CD14-positive monocyte (primary cell): ENCODE measurements at regions not wholly inside any gene's neighbourhood (a gene's known extent, or its start where the extent isn't known, plus 50 kb on each side); places are given as distances from the start of the nearest gene placed in this dataset.
"Not testable (repeated sequence)": the region's sequence is repeated elsewhere in the genome, so short reads cannot be mapped to it uniquely, and the experiment has no call there.

Experiments
- DNase-seq, 3 donors: peaks; one replicate each; pipeline ENCODE4 v3.0.0-alpha.2; 2011 to 2022
- H2AFZ ChIP-seq: 2 replicates; pipeline ENCODE4 v1.6.0; 2012; ENCODE audit warnings: mild to moderate bottlenecking, low read depth, low read length, inconsistent platforms; ENCODE audit not compliant: insufficient read depth, poor library complexity, severe bottlenecking
- H3K27ac ChIP-seq, 2 donors: 1 replicate in 1 of 2; 2 replicates in 1 of 2; pipeline ENCODE4 v1.5.1; 2012 to 2013; ENCODE audit warnings: low read length in 2 of 2, control low read depth in 1 of 2, inconsistent platforms in 1 of 2, low read depth in 1 of 2, mild to moderate bottlenecking in 1 of 2
- H3K27me3 ChIP-seq, 2 donors: one replicate each; pipeline versions ENCODE4 v1.6.0 to v1.6.1; 2011 to 2013; ENCODE audit warnings: low read length in 2 of 2; ENCODE audit not compliant: control insufficient read depth in 2 of 2, insufficient read depth in 2 of 2
- H3K36me3 ChIP-seq, 2 donors: replicated peaks in 1 of 2; 1 replicate in 1 of 2; 2 replicates in 1 of 2; pipeline versions ENCODE4 v1.5.1 to v1.6.1; 2012 to 2013; ENCODE audit warnings: low read length in 2 of 2, control low read depth in 1 of 2, inconsistent platforms in 1 of 2, mild to moderate bottlenecking in 1 of 2; ENCODE audit not compliant: insufficient read depth in 2 of 2, control insufficient read depth in 1 of 2
- H3K4me1 ChIP-seq, 2 donors: 1 replicate in 1 of 2; 2 replicates in 1 of 2; pipeline versions ENCODE4 v1.5.1 to v1.6.1; 2012 to 2013; ENCODE audit warnings: low read length in 2 of 2, control low read depth in 1 of 2, inconsistent platforms in 1 of 2, mild to moderate bottlenecking in 1 of 2, moderate library complexity in 1 of 2; ENCODE audit not compliant: insufficient read depth in 2 of 2, control insufficient read depth in 1 of 2
- H3K4me2 ChIP-seq: replicated peaks from 2 replicates; pipeline ENCODE3; 2012; ENCODE audit warnings: low read length, moderate library complexity, mild to moderate bottlenecking; ENCODE audit not compliant: poor library complexity, severe bottlenecking; ENCODE audit errors: extremely low read depth
- H3K4me3 ChIP-seq, 3 experiments: fragments of 200-600 bp in 1 of 3; sonication (generic) in 1 of 3; replicated peaks in 1 of 3; 1 replicate in 2 of 3; 2 replicates in 1 of 3; pipeline ENCODE4 v1.5.1; 2011 to 2013; ENCODE audit warnings: low read length in 3 of 3, mild to moderate bottlenecking in 3 of 3, control low read depth in 2 of 3, low read depth in 2 of 3, inconsistent platforms in 1 of 3, moderate library complexity in 1 of 3
- H3K79me2 ChIP-seq: 2 replicates; pipeline ENCODE4 v1.6.0; 2012; ENCODE audit warnings: mild to moderate bottlenecking, control low read depth, inconsistent platforms, low read length, moderate library complexity; ENCODE audit not compliant: insufficient read depth
- H3K9ac ChIP-seq: 2 replicates; pipeline ENCODE4 v1.6.0; 2017; ENCODE audit warnings: low read length, mild to moderate bottlenecking; ENCODE audit not compliant: insufficient read depth, poor library complexity, severe bottlenecking
- H3K9me3 ChIP-seq, 2 donors: replicated peaks in 1 of 2; 1 replicate in 1 of 2; 2 replicates in 1 of 2; pipeline versions ENCODE4 v1.5.1 to v1.6.1; 2012 to 2013; ENCODE audit warnings: low read length in 2 of 2, control low read depth in 1 of 2; ENCODE audit not compliant: control insufficient read depth in 1 of 2, insufficient read depth in 1 of 2
- H4K20me1 ChIP-seq: 2 replicates; pipeline ENCODE4 v1.6.0; 2012; ENCODE audit warnings: mild to moderate bottlenecking, low read length, control low read depth, moderate library complexity; ENCODE audit not compliant: insufficient read depth
- H3K27ac Mint-ChIP-seq, 7 donors: one replicate each; pipeline ENCODE4 v1.8.0; 2020; ENCODE audit warnings: mild to moderate bottlenecking in 7 of 7, mixed read lengths in 7 of 7, moderate library complexity in 6 of 7, inconsistent platforms in 2 of 7
- H3K27me3 Mint-ChIP-seq, 3 donors: one replicate each; pipeline ENCODE4 v1.8.0; 2021 to 2022; ENCODE audit warnings: low read depth in 3 of 3, mild to moderate bottlenecking in 3 of 3, mixed read lengths in 3 of 3, moderate library complexity in 3 of 3, inconsistent platforms in 1 of 3
- H3K36me3 Mint-ChIP-seq, 2 donors: one replicate each; pipeline ENCODE4 v1.8.0; 2020; ENCODE audit warnings: mixed read lengths in 2 of 2, inconsistent platforms in 1 of 2, mild to moderate bottlenecking in 1 of 2
- H3K4me1 Mint-ChIP-seq: one replicate; pipeline ENCODE4 v1.8.0; 2020; ENCODE audit warnings: mild to moderate bottlenecking, mixed read lengths
- H3K4me3 Mint-ChIP-seq, 2 donors: one replicate each; pipeline ENCODE4 v1.8.0; 2020; ENCODE audit warnings: mild to moderate bottlenecking in 2 of 2, mixed read lengths in 2 of 2, moderate library complexity in 1 of 2
- H3K9me3 Mint-ChIP-seq, 7 donors: one replicate each; pipeline ENCODE4 v1.8.0; 2020 to 2022; ENCODE audit warnings: mixed read lengths in 7 of 7, mild to moderate bottlenecking in 6 of 7, moderate library complexity in 6 of 7, inconsistent platforms in 2 of 7
- CTCF ChIP-seq: fragments of 200-600 bp; IDR thresholded peaks from one replicate; pipeline ENCODE4 v1.8.0; 2022; ENCODE audit warnings: antibody characterized with exemption, mild to moderate bottlenecking
- WGBS: methylation state at CpG from one replicate; pipeline ENCODE4 v1.1.5; 2013; ENCODE audit warnings: missing lambda C conversion rate; ENCODE audit not compliant: insufficient coverage; 5-methylcytosine and 5-hydroxymethylcytosine counted together
- intact Hi-C, 2 donors: fragments of 100-400 bp; cut with micrococcal nuclease; formaldehyde crosslinking; loops; one replicate each; pipeline versions ENCODE4 v1.15.0 to v1.15.1; 2023

GRCh38 chr7:120060875-120061274 is 212.1 kb upstream of the KCND2 start:
- Histone ChIP-seq H3K79me2 (no peaks in the 10 kb centered on the region), H3K27me3 (no peaks in the 10 kb centered on the region), H3K4me3 (no peak overlapping the region), H3K4me2 (no peak overlapping the region), H3K4me1 (no peaks in the 10 kb centered on the region), H2AFZ (no peak overlapping the region), H3K36me3 (no peaks in the 10 kb centered on the region), H3K27ac (no peak overlapping the region), H3K9ac (no peak overlapping the region), H3K9me3 (peaks cover 16 to 28% of the 10 kb centered on the region in 2 donors), H4K20me1 (no peaks in the 10 kb centered on the region)
- H3K36me3 Mint-ChIP-seq = no peaks in the 10 kb centered on the region
- no peaks in the 10 kb centered on the region for H3K27me3 Mint-ChIP-seq
- DNase-seq = no peak
- H3K27ac Mint-ChIP-seq = peak overlapping the region in 1 of 7 donors; percentile 8
- intact Hi-C loops = no loop called here
- H3K4me3 Mint-ChIP-seq = no peak overlapping the region
- no peak for TF ChIP-seq CTCF
- 91% methylated on average over 4 of the region's 7 CpGs for WGBS
- peaks cover 2% of the 10 kb centered on the region for H3K4me1 Mint-ChIP-seq
- peaks cover 0 to 13% (median 3%) of the 10 kb centered on the region in 7 donors for H3K9me3 Mint-ChIP-seq

GRCh38 chr7:120064565-120064964 is 208.4 kb upstream of the KCND2 start:
- H4K20me1 ChIP-seq = no peaks in the 10 kb centered on the region
- no peaks in the 10 kb centered on the region for H3K27me3 ChIP-seq
- TF ChIP-seq CTCF = no peak
- no peaks in the 10 kb centered on the region for H3K79me2 ChIP-seq
- no peak overlapping the region for H3K4me3 ChIP-seq
- no peak overlapping the region for H3K4me3 Mint-ChIP-seq
- no peak overlapping the region for H2AFZ ChIP-seq
- no peaks in the 10 kb centered on the region for H3K36me3 ChIP-seq
- no peak for DNase-seq
- intact Hi-C loops = no loop called here
- peaks cover 9 to 23% of the 10 kb centered on the region in 2 donors for H3K9me3 ChIP-seq
- no peak overlapping the region for H3K27ac ChIP-seq
- no peaks in the 10 kb centered on the region for H3K4me1 ChIP-seq
- no peak overlapping the region for H3K27ac Mint-ChIP-seq
- no peak overlapping the region for H3K9ac ChIP-seq
- H3K9me3 Mint-ChIP-seq = peaks cover 0 to 12% (median 7%) of the 10 kb centered on the region in 7 donors
- no peaks in the 10 kb centered on the region for H3K27me3 Mint-ChIP-seq
- peaks cover 2% of the 10 kb centered on the region for H3K4me1 Mint-ChIP-seq
- H3K4me2 ChIP-seq = no peak overlapping the region
- H3K36me3 Mint-ChIP-seq = no peaks in the 10 kb centered on the region

GRCh38 chr7:120066898-120067297 is 206.1 kb upstream of the KCND2 start:
- H3K79me2 ChIP-seq, H3K4me1 Mint-ChIP-seq, H2AFZ ChIP-seq, H3K27ac ChIP-seq, H3K9ac ChIP-seq, H3K27me3 Mint-ChIP-seq, H3K36me3 Mint-ChIP-seq, H3K4me3 ChIP-seq, H3K27me3 ChIP-seq, H3K4me3 Mint-ChIP-seq, intact Hi-C loops, H4K20me1 ChIP-seq, H3K4me1 ChIP-seq, H3K36me3 ChIP-seq, DNase-seq, H3K4me2 ChIP-seq, H3K27ac Mint-ChIP-seq: not testable (repeated sequence)
- H3K9me3 Mint-ChIP-seq = peaks cover 0 to 17% (median 4%) of the 10 kb centered on the region in 7 donors
- H3K9me3 ChIP-seq = peaks cover 13 to 23% of the 10 kb centered on the region in 2 donors
